HepG2 (cell line): ENCODE measurements at regions not wholly inside any gene's neighbourhood (a gene's known extent, or its start where the extent isn't known, plus 50 kb on each side); places are given as distances from the start of the nearest gene placed in this dataset.
A peak's percentile ranks its signal among the peaks of the same experiment; 100 is the strongest.

Source experiments
- ATAC-seq: fragments of 200-7000 bp; cut with Tn5 transposase; 3 replicates; pipeline ENCODE4 v1.9.1; 2020; ENCODE audit warnings: mild to moderate bottlenecking, moderate library complexity
- BruUV-seq: library from RNA; stranded (reverse); fragments of 400-500 nt; replicated peaks from 2 replicates; lab custom pipeline; 2021; lab: Mats Ljungman, UMichigan
- CTCF ChIA-PET: fragments of 300-600 bp; formaldehyde crosslinking; extraction: SDS; loops from one replicate; lab custom pipeline; 2021; ENCODE audit warnings: low total read pairs, inconsistent platforms, low intra/inter-chr PET ratio; lab: Yijun Ruan, JAX
- POLR2A ChIA-PET: fragments of 350-600 bp; sonication (Branson Sonifier 250); formaldehyde crosslinking; loops from one replicate; lab custom pipeline; 2020; ENCODE audit warnings: antibody characterized with exemption, inconsistent platforms; lab: Yijun Ruan, JAX
- DNase-seq: peaks from one replicate; pipeline ENCODE4 v3.0.0-alpha.2; 2015; ENCODE audit warnings: low spot score
- FAIRE-seq: peaks from 3 replicates; lab custom pipeline; 2011; peaks lifted over from hg19 to GRCh38; lab: Jason Lieb, UNC
- H2AFZ ChIP-seq: one replicate; pipeline ENCODE4 v1.6.1; 2011; ENCODE audit warnings: low read length, inconsistent platforms
- H3K27ac ChIP-seq: fragments of 300-600 bp; 3 replicates; pipeline ENCODE4 v1.8.0; 2011; ENCODE audit warnings: mixed run types, mild to moderate bottlenecking, mixed read lengths, low read length, inconsistent platforms; ENCODE audit not compliant: insufficient read depth; ENCODE audit errors: extremely low read length
- H3K27me3 ChIP-seq, 2 experiments: fragments of 200-600 bp in 1 of 2; 2 replicates in 1 of 2; 3 replicates in 1 of 2; pipeline versions ENCODE4 v1.6.0 to v1.8.0; 2011; ENCODE audit warnings: low read length in 2 of 2, mild to moderate bottlenecking in 2 of 2, moderate library complexity in 2 of 2, inconsistent platforms in 1 of 2; ENCODE audit not compliant: insufficient read depth in 2 of 2, control insufficient read depth in 1 of 2
- H3K36me3 ChIP-seq, 2 experiments: fragments of 200-600 bp in 1 of 2; replicated peaks in 1 of 2; 2 replicates in 1 of 2; 3 replicates in 1 of 2; pipeline versions ENCODE4 v1.5.1 to v1.8.0; 2011; ENCODE audit warnings: low read length in 2 of 2, inconsistent platforms in 1 of 2; ENCODE audit not compliant: insufficient read depth in 2 of 2, control insufficient read depth in 1 of 2
- H3K4me1 ChIP-seq: 2 replicates; pipeline ENCODE4 v1.5.1; 2012; ENCODE audit warnings: low read length, inconsistent platforms; ENCODE audit not compliant: insufficient read depth
- H3K4me2 ChIP-seq: 2 replicates; pipeline ENCODE4 v1.6.0; 2011; ENCODE audit warnings: low read depth, low read length, inconsistent platforms
- H3K4me3 ChIP-seq, 3 experiments: fragments of 200-600 bp in 1 of 3; sonication (generic), shearing (Covaris generic) in 1 of 3; replicated peaks in 1 of 3; 2 replicates each; pipeline ENCODE4 v1.5.1; 2011 to 2016; ENCODE audit warnings: low read length in 3 of 3, inconsistent platforms in 2 of 3, low read depth in 2 of 3, mild to moderate bottlenecking in 2 of 3, control low read depth in 1 of 3, mixed read lengths in 1 of 3; ENCODE audit not compliant: insufficient read depth in 1 of 3
- H3K79me2 ChIP-seq: one replicate; pipeline ENCODE4 v1.6.1; 2011; ENCODE audit warnings: low read length, inconsistent platforms; ENCODE audit not compliant: insufficient read depth
- H3K9ac ChIP-seq: 2 replicates; pipeline ENCODE4 v1.6.0; 2011; ENCODE audit warnings: mild to moderate bottlenecking, low read depth, low read length, inconsistent platforms; ENCODE audit not compliant: insufficient read depth
- H3K9me3 ChIP-seq: 2 replicates; pipeline ENCODE4 v1.5.1; 2012; ENCODE audit warnings: mild to moderate bottlenecking, low read length
- H4K20me1 ChIP-seq: 2 replicates; pipeline ENCODE4 v1.6.0; 2011; ENCODE audit warnings: inconsistent platforms, mild to moderate bottlenecking, low read length, moderate library complexity; ENCODE audit not compliant: insufficient read depth
- CREB3 ChIP-seq: sonication (generic); formaldehyde crosslinking; IDR thresholded peaks from 2 replicates; pipeline ENCODE4 v1.5.0; 2020; ENCODE audit warnings: missing genetic modification reagents
- HNRNPK ChIP-seq: fragments of 200-400 bp; formaldehyde crosslinking; IDR thresholded peaks from 2 replicates; pipeline ENCODE4 v1.6.1; 2018; ENCODE audit warnings: low read length, low read depth, moderate library complexity, mild to moderate bottlenecking; ENCODE audit not compliant: poor library complexity, severe bottlenecking
- HOXD1 ChIP-seq: sonication (generic); formaldehyde crosslinking; IDR thresholded peaks from 2 replicates; pipeline ENCODE4 v1.5.0; 2020; ENCODE audit warnings: missing genetic modification reagents
- MXD3 ChIP-seq: IDR thresholded peaks from 2 replicates; pipeline ENCODE4 v1.6.1; 2016; ENCODE audit warnings: mild to moderate bottlenecking, missing biosample characterization, missing genetic modification reagents
- NFKBIZ ChIP-seq: IDR thresholded peaks from 2 replicates; pipeline ENCODE4 v1.6.1; 2018; ENCODE audit warnings: missing genetic modification reagents, missing compliant biosample characterization
- NR0B2 ChIP-seq: sonication (generic); formaldehyde crosslinking; IDR thresholded peaks from 2 replicates; pipeline ENCODE4 v1.4.0; 2020; ENCODE audit warnings: mild to moderate bottlenecking, missing genetic modification reagents
- TAF15 ChIP-seq: fragments of 200-400 bp; formaldehyde crosslinking; IDR thresholded peaks from one replicate; pipeline ENCODE4 v1.6.1; 2018; ENCODE audit warnings: mild to moderate bottlenecking, low read depth, low read length; ENCODE audit not compliant: poor library complexity, severe bottlenecking
- ZC3H4 ChIP-seq: sonication (generic); formaldehyde crosslinking; IDR thresholded peaks from 2 replicates; pipeline ENCODE4 v1.4.0; 2020; ENCODE audit warnings: missing genetic modification reagents, borderline replicate concordance
- ZEB1 ChIP-seq: IDR thresholded peaks from 2 replicates; pipeline ENCODE4 v1.6.1; 2012; ENCODE audit warnings: mild to moderate bottlenecking, low read depth, inconsistent platforms; ENCODE audit not compliant: insufficient replicate concordance
- ZFP36L1 ChIP-seq: sonication (generic); formaldehyde crosslinking; IDR thresholded peaks from 2 replicates; pipeline ENCODE4 v1.8.0; 2022; ENCODE audit warnings: mild to moderate bottlenecking, missing genetic modification reagents, moderate library complexity
- ZFX ChIP-seq: sonication (generic); formaldehyde crosslinking; IDR thresholded peaks from 2 replicates; pipeline ENCODE4 v1.4.0; 2020; ENCODE audit warnings: mild to moderate bottlenecking, low read depth, missing genetic modification reagents, moderate library complexity
- ZNF20 ChIP-seq: sonication (generic); formaldehyde crosslinking; IDR thresholded peaks from 2 replicates; pipeline ENCODE4 v1.4.0; 2020; ENCODE audit warnings: mild to moderate bottlenecking, moderate library complexity, missing genetic modification reagents
- ZNF234 ChIP-seq: sonication (generic); formaldehyde crosslinking; conservative IDR thresholded peaks from 2 replicates; pipeline ENCODE4 v1.5.1; 2020; ENCODE audit warnings: mild to moderate bottlenecking, missing genetic modification reagents
- ZNF740 ChIP-seq: sonication (generic); formaldehyde crosslinking; IDR thresholded peaks from 2 replicates; pipeline ENCODE4 v1.4.0; 2020; ENCODE audit warnings: missing genetic modification reagents
- ZNF788 ChIP-seq: sonication (generic); formaldehyde crosslinking; IDR thresholded peaks from 2 replicates; pipeline ENCODE4 v1.5.0; 2020; ENCODE audit warnings: mild to moderate bottlenecking, missing genetic modification reagents, borderline replicate concordance
- WGBS: methylation state at CpG from one replicate; pipeline ENCODE4 v1.1.6; 2017; ENCODE audit warnings: low lambda C conversion rate; 5-methylcytosine and 5-hydroxymethylcytosine counted together
- in situ Hi-C: cut with HindIII; loops from 2 replicates; pipeline ENCODE4 v1.10.0; 2017; ENCODE audit warnings: low pct_unique_long_range_greater_than_20kb; ENCODE audit not compliant: extremely low pct_ligation_motif_present
- intact Hi-C: fragments of 100-400 bp; cut with micrococcal nuclease; formaldehyde crosslinking; loops from one replicate; pipeline ENCODE4 v1.10.0; 2022; ENCODE audit not compliant: unreplicated experiment
- TF ChIP-seq, protein P1 (sequence below): sonication (generic); formaldehyde crosslinking; IDR thresholded peaks from 2 replicates; pipeline ENCODE4 v1.8.1; 2023; ENCODE audit warnings: mild to moderate bottlenecking, missing genetic modification reagents, borderline replicate concordance
- TF ChIP-seq, protein P2 (sequence below): IDR thresholded peaks from 2 replicates; pipeline ENCODE4 v1.6.1; 2016; ENCODE audit warnings: mild to moderate bottlenecking

- peak overlapping the region; percentile 86 for H3K27ac ChIP-seq
- FAIRE-seq: peak; percentile 96
- POLR2A ChIA-PET: interaction anchor here (0.6 to 5.5 kb wide), 16 partner anchors 12 to 811 kb away, joined by 3 to 99 read pairs (median 4); partner anchors contain the start of gene TBX3
- TF ChIP-seq, protein P1, sequence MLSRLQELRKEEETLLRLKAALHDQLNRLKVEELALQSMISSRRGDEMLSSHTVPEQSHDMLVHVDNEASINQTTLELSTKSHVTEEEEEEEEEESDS (CRISPR knock-in tag): no peak
- TF ChIP-seq ZC3H4 (peak; percentile 92; the same call in 1 of the 2 replicates), ZFP36L1 (no peak), ZNF234 (no peak), ZNF788 (CRISPR knock-in tag) (peak; percentile 59; the same call in 1 of the 2 replicates), NFKBIZ (CRISPR knock-in tag) (peak; percentile 96), ZEB1 (peak; percentile 88), CREB3 (no peak), ZFX (no peak; the same call in 1 of the 2 replicates), ZNF20 (CRISPR knock-in tag) (no peak), NR0B2 (no peak), HNRNPK (no peak), HOXD1 (CRISPR knock-in tag) (peak; percentile 88), ZNF740 (CRISPR knock-in tag) (0 out of 2 replicates have a peak, but pooled peaks have one; percentile 17), TAF15 (no peak), MXD3 (CRISPR knock-in tag) (no peak)
- TF ChIP-seq, protein P2, sequence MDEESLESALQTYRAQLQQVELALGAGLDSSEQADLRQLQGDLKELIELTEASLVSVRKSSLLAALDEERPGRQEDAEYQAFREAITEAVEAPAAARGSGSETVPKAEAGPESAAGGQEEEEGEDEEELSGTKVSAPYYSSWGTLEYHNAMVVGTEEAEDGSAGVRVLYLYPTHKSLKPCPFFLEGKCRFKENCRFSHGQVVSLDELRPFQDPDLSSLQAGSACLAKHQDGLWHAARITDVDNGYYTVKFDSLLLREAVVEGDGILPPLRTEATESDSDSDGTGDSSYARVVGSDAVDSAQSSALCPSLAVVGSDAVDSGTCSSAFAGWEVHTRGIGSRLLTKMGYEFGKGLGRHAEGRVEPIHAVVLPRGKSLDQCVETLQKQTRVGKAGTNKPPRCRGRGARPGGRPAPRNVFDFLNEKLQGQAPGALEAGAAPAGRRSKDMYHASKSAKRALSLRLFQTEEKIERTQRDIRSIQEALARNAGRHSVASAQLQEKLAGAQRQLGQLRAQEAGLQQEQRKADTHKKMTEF: peak; percentile 93
These were observed 738.1 kb upstream of the TBX3 start for GRCh38 chr12:115421796-115422709.

More at GRCh38 chr12:115421796-115422709, 738.1 kb upstream of the TBX3 start:
- Histone ChIP-seq H3K9ac (peak overlapping the region; percentile 70), H3K4me1 (peaks cover 99% of the 10 kb centered on the region), H3K4me2 (peak overlapping the region; percentile 72), H4K20me1 (no peaks in the 10 kb centered on the region), H3K79me2 (no peaks in the 10 kb centered on the region), H3K36me3 (no peaks in the 10 kb centered on the region), H3K9me3 (peaks cover 5% of the 10 kb centered on the region; the same call in 1 of the 2 replicates), H2AFZ (no peak overlapping the region), H3K4me3 (peak overlapping the region in 2 of 3 experiments; percentile 35 to 40; a peak in 3 of 6 replicates), H3K27me3 (no peaks in the 10 kb centered on the region)
- CTCF ChIA-PET: interaction anchor here (1.0 kb wide), 1 partner anchor 15 kb away, joined by 3 read pairs; no protein-coding TSS in a partner anchor
- in situ Hi-C loops: no loop called here
- peak; percentile 99 for DNase-seq
- WGBS: 2% methylated on average over 9 of the region's 9 CpGs
- intact Hi-C loops: loop anchor here (2.0 to 5.0 kb wide), 3 partner anchors 31 to 765 kb away; no protein-coding TSS in a partner anchor
- ATAC-seq: peak; percentile 75
- BruUV-seq: TSS peak; percentile 90
